Sigmoid colon (tissue), 3 donors: ENCODE measurements at regions not wholly inside any gene's neighbourhood (a gene's known extent, or its start where the extent isn't known, plus 50 kb on each side); places are given as distances from the start of the nearest gene placed in this dataset.

Experiments used
- CTCF ChIP-seq, 4 experiments: fragments of 450-650 bp in 3 of 4; fragments of 200-600 bp in 1 of 4; IDR thresholded peaks; one replicate each; pipeline ENCODE4 v1.5.1; 2016 to 2019; ENCODE audit warnings: antibody characterized with exemption in 4 of 4, mild to moderate bottlenecking in 3 of 4, moderate library complexity in 2 of 4
- POLR2A ChIP-seq, 2 donors: fragments of 450-650 bp; IDR thresholded peaks; one replicate each; pipeline ENCODE4 v1.6.1; 2016; ENCODE audit warnings: antibody characterized with exemption in 2 of 2, mild to moderate bottlenecking in 2 of 2, moderate library complexity in 2 of 2

- TF ChIP-seq CTCF (IDR thresholded peaks at IDR 0.05) (no peak), POLR2A (IDR thresholded peaks at IDR 0.05) (no peak)
These were observed 79.5 kb upstream of the RALGAPA2 start for GRCh38 chr20:20791664-20792568.
